Peyer's patch (tissue), 4 donors: ENCODE measurements at regions not wholly inside any gene's neighbourhood (a gene's known extent, or its start where the extent isn't known, plus 50 kb on each side); places are given as distances from the start of the nearest gene placed in this dataset.

Experiments used
- POLR2A ChIP-seq, 2 donors: fragments of 450-650 bp; IDR thresholded peaks; one replicate each; pipeline ENCODE4 v1.5.1; 2017; ENCODE audit warnings: antibody characterized with exemption in 2 of 2, mild to moderate bottlenecking in 2 of 2, moderate library complexity in 2 of 2
- TF ChIP-seq, protein P1 (sequence below), 6 experiments: fragments of 450-650 bp in 4 of 6; fragments of 200-600 bp in 2 of 6; sonication (generic) in 1 of 6; IDR thresholded peaks; one replicate each; pipeline ENCODE4 v1.5.1; 2017 to 2019; ENCODE audit warnings: antibody characterized with exemption in 6 of 6, mild to moderate bottlenecking in 3 of 6, moderate library complexity in 1 of 6

DNA sequence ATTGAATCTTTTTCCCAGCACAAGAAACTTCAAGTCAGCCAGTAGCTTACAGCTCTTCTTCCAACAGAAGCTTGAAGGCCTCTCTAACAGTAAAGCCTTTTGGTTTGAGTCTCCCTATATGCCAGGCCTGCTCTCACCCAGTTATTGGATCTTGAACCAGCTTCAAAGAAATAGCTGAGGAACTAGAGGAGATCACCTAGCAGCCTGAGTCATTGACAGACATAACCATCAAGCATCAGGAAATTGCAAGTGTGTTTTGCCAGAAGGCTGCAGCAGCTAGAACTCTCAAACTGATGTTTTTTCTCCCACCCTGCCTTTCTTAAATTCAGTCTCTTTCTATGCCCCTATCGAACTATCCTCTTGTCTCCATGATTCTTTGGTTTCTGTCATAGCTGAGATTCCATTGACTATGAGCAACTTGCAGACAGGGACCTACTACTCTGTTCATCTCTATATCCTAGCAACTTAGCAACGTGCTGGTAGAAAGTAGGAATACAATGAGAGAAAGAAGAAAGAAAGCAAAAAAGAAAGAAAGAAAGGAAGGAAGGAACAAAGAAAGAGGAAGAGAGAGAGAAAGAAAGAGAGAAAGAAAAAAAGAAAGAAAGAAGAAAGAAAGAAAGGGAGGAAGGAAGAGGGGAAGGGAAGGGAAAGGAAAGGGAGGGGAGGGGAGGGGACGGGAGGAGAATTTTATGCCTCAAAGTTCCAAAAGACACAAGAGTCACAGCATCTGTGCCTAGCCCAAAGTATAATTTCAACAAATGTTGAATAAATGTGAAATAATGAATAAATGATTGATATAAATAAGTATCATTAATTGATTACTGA is 60.0 kb upstream of the FGGY start:
- no peak for TF ChIP-seq POLR2A (IDR thresholded peaks at IDR 0.05)
- TF ChIP-seq, protein P1, sequence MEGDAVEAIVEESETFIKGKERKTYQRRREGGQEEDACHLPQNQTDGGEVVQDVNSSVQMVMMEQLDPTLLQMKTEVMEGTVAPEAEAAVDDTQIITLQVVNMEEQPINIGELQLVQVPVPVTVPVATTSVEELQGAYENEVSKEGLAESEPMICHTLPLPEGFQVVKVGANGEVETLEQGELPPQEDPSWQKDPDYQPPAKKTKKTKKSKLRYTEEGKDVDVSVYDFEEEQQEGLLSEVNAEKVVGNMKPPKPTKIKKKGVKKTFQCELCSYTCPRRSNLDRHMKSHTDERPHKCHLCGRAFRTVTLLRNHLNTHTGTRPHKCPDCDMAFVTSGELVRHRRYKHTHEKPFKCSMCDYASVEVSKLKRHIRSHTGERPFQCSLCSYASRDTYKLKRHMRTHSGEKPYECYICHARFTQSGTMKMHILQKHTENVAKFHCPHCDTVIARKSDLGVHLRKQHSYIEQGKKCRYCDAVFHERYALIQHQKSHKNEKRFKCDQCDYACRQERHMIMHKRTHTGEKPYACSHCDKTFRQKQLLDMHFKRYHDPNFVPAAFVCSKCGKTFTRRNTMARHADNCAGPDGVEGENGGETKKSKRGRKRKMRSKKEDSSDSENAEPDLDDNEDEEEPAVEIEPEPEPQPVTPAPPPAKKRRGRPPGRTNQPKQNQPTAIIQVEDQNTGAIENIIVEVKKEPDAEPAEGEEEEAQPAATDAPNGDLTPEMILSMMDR (IDR thresholded peaks at IDR 0.05), result no peak
